Lung (tissue), 11 donors: ENCODE measurements at regions not wholly inside any gene's neighbourhood (a gene's known extent, or its start where the extent isn't known, plus 50 kb on each side); places are given as distances from the start of the nearest gene placed in this dataset.
"Not testable (repeated sequence)": the region's sequence is repeated elsewhere in the genome, so short reads cannot be mapped to it uniquely, and the experiment has no call there.

ENCODE experiments used
- ATAC-seq: fragments of 200-7000 bp; cut with Tn5 transposase; one replicate; pipeline ENCODE4 v1.9.1; 2020; ENCODE audit warnings: moderate number of reproducible peaks; ENCODE audit not compliant: insufficient read depth, low FRiP score
- DNase-seq, 3 donors: peaks; one replicate each; pipeline ENCODE4 v3.0.0-alpha.2; 2013 to 2017
- H3K27ac ChIP-seq, 2 donors: one replicate each; pipeline ENCODE4 v1.5.1; 2013; ENCODE audit warnings: mild to moderate bottlenecking in 2 of 2, moderate library complexity in 2 of 2, control low read depth in 1 of 2, inconsistent platforms in 1 of 2, low read depth in 1 of 2, low read length in 1 of 2
- H3K27me3 ChIP-seq, 3 donors: one replicate each; pipeline ENCODE4 v1.5.1; 2013; ENCODE audit warnings: low read length in 2 of 3; ENCODE audit not compliant: control insufficient read depth in 3 of 3, insufficient read depth in 3 of 3
- H3K36me3 ChIP-seq, 4 donors: one replicate each; pipeline ENCODE4 v1.5.1; 2013; ENCODE audit warnings: low read length in 4 of 4, mild to moderate bottlenecking in 1 of 4, moderate library complexity in 1 of 4; ENCODE audit not compliant: control insufficient read depth in 4 of 4, insufficient read depth in 4 of 4
- H3K4me1 ChIP-seq, 5 donors: one replicate each; pipeline ENCODE4 v1.5.1; 2013; ENCODE audit warnings: low read length in 5 of 5, mild to moderate bottlenecking in 2 of 5, moderate library complexity in 1 of 5; ENCODE audit not compliant: control insufficient read depth in 5 of 5, insufficient read depth in 5 of 5
- H3K4me3 ChIP-seq: one replicate; pipeline ENCODE4 v1.5.1; 2013; ENCODE audit warnings: mild to moderate bottlenecking, control low read depth, moderate library complexity
- H3K9ac ChIP-seq, 2 donors: one replicate each; pipeline ENCODE4 v1.5.1; 2013; ENCODE audit warnings: low read length in 2 of 2, control low read depth in 1 of 2; ENCODE audit not compliant: insufficient read depth in 1 of 2
- H3K9me3 ChIP-seq, 4 donors: one replicate each; pipeline ENCODE4 v1.5.1; 2013; ENCODE audit warnings: low read length in 3 of 4, mild to moderate bottlenecking in 1 of 4, moderate library complexity in 1 of 4; ENCODE audit not compliant: control insufficient read depth in 4 of 4, insufficient read depth in 3 of 4
- WGBS, 2 donors: extraction: QIAGEN DNeasy Blood & Tissue Kit; methylation state at CpG; one replicate each; pipeline ENCODE4 v1.1.7; 2013; 5-methylcytosine and 5-hydroxymethylcytosine counted together
- TF ChIP-seq, protein P1 (sequence below): IDR thresholded peaks from 2 replicates; pipeline ENCODE4 v1.5.1; 2012; ENCODE audit warnings: mild to moderate bottlenecking; ENCODE audit errors: control extremely low read depth, extremely low read depth
- donor health status: control.
- donor health status: control.
- donor health status: Bipolar disorder and iron deficiency.
- donor health status: healthy.
- donor health status: DM: yes; HTN: yes; CAD: no.

DNA sequence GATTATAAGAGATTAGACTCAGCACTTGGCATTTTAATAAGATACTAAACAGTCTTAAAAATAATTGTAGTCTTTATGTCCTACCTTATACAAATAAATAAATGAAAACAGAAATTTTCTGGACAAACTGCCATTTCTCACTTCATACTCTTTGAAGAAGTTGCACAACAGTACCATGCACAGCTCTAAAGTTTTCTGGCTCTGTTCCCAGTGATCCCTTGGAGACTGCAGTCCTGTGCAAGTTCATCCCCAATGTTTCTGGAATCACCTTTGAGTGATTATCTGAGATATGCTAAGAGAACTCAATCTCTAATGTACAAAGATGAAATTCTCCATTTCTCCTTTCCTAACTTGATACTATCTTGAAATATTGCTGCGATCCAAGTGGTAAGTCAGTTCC, 330.4 kb upstream of the EDIL3 start:
- peaks cover 0 to 2% (median 0%) of the 10 kb centered on the region in 4 donors for H3K9me3 ChIP-seq
- ATAC-seq (no peak), DNase-seq (peak in 2 of 3 donors; percentile 7 to 26)
- H3K9ac ChIP-seq: no peak overlapping the region
- WGBS, 2 donors: 95 to 96% methylated on average over 1 of the region's 1 CpG
- no peaks in the 10 kb centered on the region for H3K4me1 ChIP-seq
- H3K27me3 ChIP-seq: no peaks in the 10 kb centered on the region
- no peak overlapping the region for H3K27ac ChIP-seq
- no peak overlapping the region for H3K4me3 ChIP-seq
- H3K36me3 ChIP-seq: no peaks in the 10 kb centered on the region
- TF ChIP-seq, protein P1, sequence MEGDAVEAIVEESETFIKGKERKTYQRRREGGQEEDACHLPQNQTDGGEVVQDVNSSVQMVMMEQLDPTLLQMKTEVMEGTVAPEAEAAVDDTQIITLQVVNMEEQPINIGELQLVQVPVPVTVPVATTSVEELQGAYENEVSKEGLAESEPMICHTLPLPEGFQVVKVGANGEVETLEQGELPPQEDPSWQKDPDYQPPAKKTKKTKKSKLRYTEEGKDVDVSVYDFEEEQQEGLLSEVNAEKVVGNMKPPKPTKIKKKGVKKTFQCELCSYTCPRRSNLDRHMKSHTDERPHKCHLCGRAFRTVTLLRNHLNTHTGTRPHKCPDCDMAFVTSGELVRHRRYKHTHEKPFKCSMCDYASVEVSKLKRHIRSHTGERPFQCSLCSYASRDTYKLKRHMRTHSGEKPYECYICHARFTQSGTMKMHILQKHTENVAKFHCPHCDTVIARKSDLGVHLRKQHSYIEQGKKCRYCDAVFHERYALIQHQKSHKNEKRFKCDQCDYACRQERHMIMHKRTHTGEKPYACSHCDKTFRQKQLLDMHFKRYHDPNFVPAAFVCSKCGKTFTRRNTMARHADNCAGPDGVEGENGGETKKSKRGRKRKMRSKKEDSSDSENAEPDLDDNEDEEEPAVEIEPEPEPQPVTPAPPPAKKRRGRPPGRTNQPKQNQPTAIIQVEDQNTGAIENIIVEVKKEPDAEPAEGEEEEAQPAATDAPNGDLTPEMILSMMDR: no peak

GRCh38 chr5:84709075-84709474, 324.4 kb upstream of the EDIL3 start:
- H3K27ac ChIP-seq: no peak overlapping the region
- TF ChIP-seq, protein P1: no peak
- no peaks in the 10 kb centered on the region for H3K9me3 ChIP-seq
- ATAC-seq: no peak
- DNase-seq: no peak
- no peaks in the 10 kb centered on the region for H3K27me3 ChIP-seq
- WGBS, 2 donors: 94 to 95% methylated on average over 1 of the region's 1 CpG
- H3K4me3 ChIP-seq: no peak overlapping the region
- H3K9ac ChIP-seq: no peak overlapping the region
- H3K36me3 ChIP-seq: no peaks in the 10 kb centered on the region
- H3K4me1 ChIP-seq: no peaks in the 10 kb centered on the region

- Histone ChIP-seq H3K9me3 (no peaks in the 10 kb centered on the region), H3K27me3 (no peaks in the 10 kb centered on the region), H3K4me1 (no peaks in the 10 kb centered on the region), H3K36me3 (no peaks in the 10 kb centered on the region), H3K4me3 (no peak overlapping the region), H3K27ac (no peak overlapping the region), H3K9ac (no peak overlapping the region)
- WGBS, 2 donors: 61 to 64% methylated on average over 5 of the region's 5 CpGs
- DNase-seq (no peak), ATAC-seq (no peak)
- TF ChIP-seq, protein P1: no peak
Measured at GRCh38 chr5:84706678-84707641, 322.3 kb upstream of the EDIL3 start.

GRCh38 chr5:84700545-84700944, 315.9 kb upstream of the EDIL3 start:
- H3K9me3 ChIP-seq, ATAC-seq, H3K9ac ChIP-seq, H3K36me3 ChIP-seq, H3K27me3 ChIP-seq, H3K27ac ChIP-seq, H3K4me1 ChIP-seq, H3K4me3 ChIP-seq, DNase-seq: not testable (repeated sequence)
- WGBS, 2 donors: 86 to 99% methylated on average over 4 to 5 of the region's 7 CpGs
